ENCODE measurements at regions not wholly inside any gene's neighbourhood (a gene's known extent, or its start where the extent isn't known, plus 50 kb on each side); places are given as distances from the start of the nearest gene placed in this dataset.
A peak's percentile ranks its signal among the peaks of the same experiment; 100 is the strongest.
"Not testable (repeated sequence)": the region's sequence is repeated elsewhere in the genome, so short reads cannot be mapped to it uniquely, and the experiment has no call there.

- DNase-seq (no peak), ATAC-seq (replicated peaks in 1 of 4) (no peak)
- H3K9me3 ChIP-seq = peaks cover 5% of the 10 kb centered on the region
- peaks cover 15 to 39% (median 27%) of the 10 kb centered on the region in 3 donors for H3K9me3 Mint-ChIP-seq
- no peak overlapping the region for H3K27ac ChIP-seq (ENCODE audit: low read length)
- CTCF ChIA-PET = no interaction called here
- peaks cover 9% of the 10 kb centered on the region for H3K36me3 Mint-ChIP-seq
- H3K27ac Mint-ChIP-seq = peak overlapping the region in 1 of 2 donors; percentile 37
- H3K4me1 Mint-ChIP-seq = peaks cover 25 to 38% (median 35%) of the 10 kb centered on the region in 3 donors
- H3K27me3 ChIP-seq (replicated peaks in 1 of 2; ENCODE audit: control insufficient read depth in 2 of 2, extremely low read depth in 1 of 2, insufficient read depth in 2 of 2, low read length in 1 of 2) = no peaks in the 10 kb centered on the region
- H3K27me3 Mint-ChIP-seq = no peaks in the 10 kb centered on the region
- POLR2A ChIA-PET = no interaction called here
- peaks cover 2 to 3% of the 10 kb centered on the region in 2 experiments for H3K4me1 ChIP-seq (ENCODE audit: control insufficient read depth in 1 of 2, extremely low read depth in 1 of 2, insufficient read depth in 2 of 2, low read length in 2 of 2)
- H3K4me3 ChIP-seq (ENCODE audit: control insufficient read depth in 1 of 2, extremely low read depth in 1 of 2, low read length in 1 of 2) = no peak overlapping the region
- H3K4me3 Mint-ChIP-seq = no peak overlapping the region
- H3K36me3 ChIP-seq (ENCODE audit: control insufficient read depth in 2 of 2, extremely low read depth in 1 of 2, insufficient read depth in 1 of 2, low read length in 1 of 2) = no peaks in the 10 kb centered on the region
- 83% methylated on average over 2 of the region's 5 CpGs for WGBS (ENCODE audit: insufficient coverage)
These were observed 218.6 kb upstream of the SLC38A2 start for GRCh38 chr12:46590991-46591703.

GRCh38 chr12:46585854-46586621 is 213.5 kb upstream of the SLC38A2 start:
- Mint-ChIP-seq H3K4me1 (peaks cover 58 to 75% (median 72%) of the 10 kb centered on the region in 3 donors), H3K4me3 (peak overlapping the region; percentile 29 to 75 (median 43)), H3K36me3 (peaks cover 28% of the 10 kb centered on the region), H3K27ac (peak overlapping the region; percentile 93 to 94), H3K27me3 (no peaks in the 10 kb centered on the region), H3K9me3 (peaks cover 26 to 52% (median 29%) of the 10 kb centered on the region in 3 donors)
- H3K36me3 ChIP-seq (ENCODE audit: control insufficient read depth in 2 of 2, extremely low read depth in 1 of 2, insufficient read depth in 1 of 2, low read length in 1 of 2) = no peaks in the 10 kb centered on the region
- H3K27ac ChIP-seq (ENCODE audit: low read length) = peak overlapping the region; percentile 44
- peaks cover 10 to 13% of the 10 kb centered on the region in 2 experiments for H3K4me1 ChIP-seq (ENCODE audit: control insufficient read depth in 1 of 2, extremely low read depth in 1 of 2, insufficient read depth in 2 of 2, low read length in 2 of 2)
- H3K9me3 ChIP-seq = peaks cover 3% of the 10 kb centered on the region
- DNase-seq (peak; percentile 10 to 80 (median 58)), ATAC-seq (replicated peaks in 1 of 4) (peak; percentile 64 to 97 (median 90))
- 0% methylated on average over 1 of the region's 7 CpGs for WGBS (ENCODE audit: insufficient coverage)
- POLR2A ChIA-PET = no interaction called here
- CTCF ChIA-PET = no interaction called here
- no peaks in the 10 kb centered on the region for H3K27me3 ChIP-seq (replicated peaks in 1 of 2; ENCODE audit: control insufficient read depth in 2 of 2, extremely low read depth in 1 of 2, insufficient read depth in 2 of 2, low read length in 1 of 2)
- H3K4me3 ChIP-seq (ENCODE audit: control insufficient read depth in 1 of 2, extremely low read depth in 1 of 2, low read length in 1 of 2) = peak overlapping the region in 1 of 2 donors; percentile 11

- not testable (repeated sequence) for H3K36me3 ChIP-seq (ENCODE audit: control insufficient read depth in 2 of 2, extremely low read depth in 1 of 2, insufficient read depth in 1 of 2, low read length in 1 of 2); DNase-seq; H3K9me3 ChIP-seq; H3K27me3 Mint-ChIP-seq; ATAC-seq (replicated peaks in 1 of 4); H3K27me3 ChIP-seq (replicated peaks in 1 of 2; ENCODE audit: control insufficient read depth in 2 of 2, extremely low read depth in 1 of 2, insufficient read depth in 2 of 2, low read length in 1 of 2); H3K27ac ChIP-seq (ENCODE audit: low read length); H3K4me3 ChIP-seq (ENCODE audit: control insufficient read depth in 1 of 2, extremely low read depth in 1 of 2, low read length in 1 of 2)
- ChIA-PET CTCF (interaction anchor here (0.7 to 0.9 kb wide), 2 partner anchors 30 to 90 kb away, joined by 3 read pairs; no protein-coding TSS in a partner anchor), POLR2A (interaction anchor here in 1 of 2 donors (0.7 kb wide), 1 partner anchor 101 kb away, joined by 3 read pairs; no protein-coding TSS in a partner anchor)
- peaks cover 33% of the 10 kb centered on the region for H3K36me3 Mint-ChIP-seq
- H3K27ac Mint-ChIP-seq = peak overlapping the region; percentile 3 to 94
- peak overlapping the region in 1 of 3 donors; percentile 57 for H3K4me3 Mint-ChIP-seq
- H3K4me1 Mint-ChIP-seq = peaks cover 55 to 68% (median 64%) of the 10 kb centered on the region in 3 donors
- H3K9me3 Mint-ChIP-seq = peaks cover 25 to 43% (median 26%) of the 10 kb centered on the region in 3 donors
- WGBS (ENCODE audit: insufficient coverage) = 100% methylated on average over 2 of the region's 4 CpGs
- peaks cover 10 to 13% of the 10 kb centered on the region in 2 experiments for H3K4me1 ChIP-seq (ENCODE audit: control insufficient read depth in 1 of 2, extremely low read depth in 1 of 2, insufficient read depth in 2 of 2, low read length in 2 of 2)
These were observed 211.5 kb upstream of the SLC38A2 start for GRCh38 chr12:46584098-46584497.

GRCh38 chr12:46581990-46582389 is 209.4 kb upstream of the SLC38A2 start:
- H3K36me3 ChIP-seq (ENCODE audit: control insufficient read depth in 2 of 2, extremely low read depth in 1 of 2, insufficient read depth in 1 of 2, low read length in 1 of 2); H3K4me3 ChIP-seq (ENCODE audit: control insufficient read depth in 1 of 2, extremely low read depth in 1 of 2, low read length in 1 of 2); H3K4me3 Mint-ChIP-seq; DNase-seq; H3K27me3 ChIP-seq (replicated peaks in 1 of 2; ENCODE audit: control insufficient read depth in 2 of 2, extremely low read depth in 1 of 2, insufficient read depth in 2 of 2, low read length in 1 of 2); H3K27me3 Mint-ChIP-seq; CTCF ChIA-PET; ATAC-seq (replicated peaks in 1 of 4); H3K27ac Mint-ChIP-seq; POLR2A ChIA-PET; H3K9me3 ChIP-seq; H3K27ac ChIP-seq (ENCODE audit: low read length): not testable (repeated sequence)
- H3K4me1 ChIP-seq (ENCODE audit: control insufficient read depth in 1 of 2, extremely low read depth in 1 of 2, insufficient read depth in 2 of 2, low read length in 2 of 2) = peaks cover 8 to 13% of the 10 kb centered on the region in 2 experiments
- peaks cover 13 to 31% (median 22%) of the 10 kb centered on the region in 3 donors for H3K9me3 Mint-ChIP-seq
- peaks cover 43 to 51% (median 51%) of the 10 kb centered on the region in 3 donors for H3K4me1 Mint-ChIP-seq
- WGBS (ENCODE audit: insufficient coverage) = no CpG with 5 or more reads among the region's 2 CpGs
- peaks cover 39% of the 10 kb centered on the region for H3K36me3 Mint-ChIP-seq

GRCh38 chr12:46580445-46580844 is 207.9 kb upstream of the SLC38A2 start:
- ATAC-seq (replicated peaks in 1 of 4) = no peak
- no peak overlapping the region for H3K4me3 Mint-ChIP-seq
- ChIA-PET POLR2A (interaction anchor here in 1 of 2 donors (0.5 kb wide), 1 partner anchor 725 kb away, joined by 6 read pairs; no protein-coding TSS in a partner anchor), CTCF (no interaction called here)
- peaks cover 28 to 36% (median 36%) of the 10 kb centered on the region in 3 donors for H3K4me1 Mint-ChIP-seq
- Histone ChIP-seq H3K4me1 (ENCODE audit: control insufficient read depth in 1 of 2, extremely low read depth in 1 of 2, insufficient read depth in 2 of 2, low read length in 2 of 2) (peaks cover 3 to 4% of the 10 kb centered on the region in 2 experiments), H3K36me3 (ENCODE audit: control insufficient read depth in 2 of 2, extremely low read depth in 1 of 2, insufficient read depth in 1 of 2, low read length in 1 of 2) (no peaks in the 10 kb centered on the region), H3K27ac (ENCODE audit: low read length) (no peak overlapping the region), H3K4me3 (ENCODE audit: control insufficient read depth in 1 of 2, extremely low read depth in 1 of 2, low read length in 1 of 2) (no peak overlapping the region), H3K27me3 (replicated peaks in 1 of 2; ENCODE audit: control insufficient read depth in 2 of 2, extremely low read depth in 1 of 2, insufficient read depth in 2 of 2, low read length in 1 of 2) (no peaks in the 10 kb centered on the region), H3K9me3 (peaks cover 3% of the 10 kb centered on the region)
- H3K27ac Mint-ChIP-seq = no peak overlapping the region
- WGBS (ENCODE audit: insufficient coverage) = no CpG with 5 or more reads among the region's 1 CpG
- H3K9me3 Mint-ChIP-seq = peaks cover 13 to 31% (median 22%) of the 10 kb centered on the region in 3 donors
- no peak for DNase-seq
- H3K36me3 Mint-ChIP-seq = peaks cover 39% of the 10 kb centered on the region
- H3K27me3 Mint-ChIP-seq = no peaks in the 10 kb centered on the region

GRCh38 chr12:46579474-46579873 is 206.9 kb upstream of the SLC38A2 start:
- H3K4me1 ChIP-seq (ENCODE audit: control insufficient read depth in 1 of 2, extremely low read depth in 1 of 2, insufficient read depth in 2 of 2, low read length in 2 of 2) = no peaks in the 10 kb centered on the region
- peaks cover 33% of the 10 kb centered on the region for H3K36me3 Mint-ChIP-seq
- H3K9me3 ChIP-seq = peaks cover 3% of the 10 kb centered on the region
- peaks cover 11 to 25% (median 18%) of the 10 kb centered on the region in 3 donors for H3K9me3 Mint-ChIP-seq
- ChIA-PET CTCF (no interaction called here), POLR2A (no interaction called here)
- ATAC-seq (replicated peaks in 1 of 4) (no peak), DNase-seq (no peak)
- no peaks in the 10 kb centered on the region for H3K36me3 ChIP-seq (ENCODE audit: control insufficient read depth in 2 of 2, extremely low read depth in 1 of 2, insufficient read depth in 1 of 2, low read length in 1 of 2)
- no peak overlapping the region for H3K27ac ChIP-seq (ENCODE audit: low read length)
- peaks cover 18 to 26% (median 26%) of the 10 kb centered on the region in 3 donors for H3K4me1 Mint-ChIP-seq
- H3K4me3 ChIP-seq (ENCODE audit: control insufficient read depth in 1 of 2, extremely low read depth in 1 of 2, low read length in 1 of 2) = no peak overlapping the region
- no peak overlapping the region for H3K27ac Mint-ChIP-seq
- H3K4me3 Mint-ChIP-seq = no peak overlapping the region
- no peaks in the 10 kb centered on the region for H3K27me3 ChIP-seq (replicated peaks in 1 of 2; ENCODE audit: control insufficient read depth in 2 of 2, extremely low read depth in 1 of 2, insufficient read depth in 2 of 2, low read length in 1 of 2)
- no peaks in the 10 kb centered on the region for H3K27me3 Mint-ChIP-seq
